Erythroblast (primary cell): ENCODE measurements at regions not wholly inside any gene's neighbourhood (a gene's known extent, or its start where the extent isn't known, plus 50 kb on each side); places are given as distances from the start of the nearest gene placed in this dataset.

Source experiments
- GATA1 ChIP-seq: IDR thresholded peaks from 2 replicates; pipeline ENCODE4 v1.6.1; 2011; ENCODE audit warnings: low read depth, mild to moderate bottlenecking, control low read depth, low read length, moderate library complexity
- POLR2A ChIP-seq: IDR thresholded peaks from 2 replicates; pipeline ENCODE4 v1.6.1; 2011; ENCODE audit warnings: mild to moderate bottlenecking, low read length

- TF ChIP-seq POLR2A (no peak), GATA1 (no peak)
These were observed 633.7 kb upstream of the GJE1 start for GRCh38 chr6:141498977-141499376.
